Loucy (cell line): ENCODE measurements at regions not wholly inside any gene's neighbourhood (a gene's known extent, or its start where the extent isn't known, plus 50 kb on each side); places are given as distances from the start of the nearest gene placed in this dataset.

Experiments used
- H2AFZ ChIP-seq: fragments of 200-600 bp; sonication (generic); 2 replicates; pipeline ENCODE4 v1.6.0; 2016; ENCODE audit warnings: antibody characterized with exemption, mild to moderate bottlenecking, low read length, moderate library complexity
- H3F3A ChIP-seq: fragments of 200-600 bp; 2 replicates; pipeline ENCODE4 v1.6.0; 2016; ENCODE audit warnings: antibody characterized with exemption, low read depth, mild to moderate bottlenecking
- H3K27me3 ChIP-seq: fragments of 200-600 bp; sonication (generic); 2 replicates; pipeline ENCODE4 v1.6.1; 2014; ENCODE audit warnings: low read length, mild to moderate bottlenecking; ENCODE audit not compliant: insufficient read depth, poor library complexity, severe bottlenecking
- H3K36me3 ChIP-seq: fragments of 200-600 bp; sonication (generic); 2 replicates; pipeline ENCODE4 v1.6.1; 2016; ENCODE audit warnings: low read length; ENCODE audit not compliant: insufficient read depth
- H3K4me1 ChIP-seq: fragments of 200-600 bp; sonication (generic); 2 replicates; pipeline ENCODE4 v1.5.1; 2014; ENCODE audit warnings: low read length, mild to moderate bottlenecking; ENCODE audit not compliant: insufficient read depth, poor library complexity, severe bottlenecking
- H3K4me2 ChIP-seq: fragments of 200-600 bp; sonication (generic); 2 replicates; pipeline ENCODE4 v1.6.0; 2014; ENCODE audit warnings: antibody characterized with exemption, low read length, low read depth, mild to moderate bottlenecking; ENCODE audit not compliant: poor library complexity, severe bottlenecking
- H3K4me3 ChIP-seq: fragments of 200-600 bp; sonication (generic); 2 replicates; pipeline ENCODE4 v1.5.1; 2014; ENCODE audit warnings: low read length, mild to moderate bottlenecking, mixed read lengths; ENCODE audit not compliant: poor library complexity, severe bottlenecking
- H3K79me2 ChIP-seq: fragments of 200-600 bp; sonication (generic); 2 replicates; pipeline ENCODE4 v1.6.1; 2014; ENCODE audit warnings: low read length; ENCODE audit not compliant: insufficient read depth
- H3K9ac ChIP-seq: fragments of 200-600 bp; sonication (generic); 2 replicates; pipeline ENCODE4 v1.6.0; 2014; ENCODE audit warnings: mild to moderate bottlenecking, low read depth, low read length, moderate library complexity; ENCODE audit not compliant: poor library complexity, severe bottlenecking
- H3K9me2 ChIP-seq: fragments of 200-600 bp; sonication (generic); replicated peaks from 2 replicates; pipeline ENCODE4 v1.6.1; 2016; ENCODE audit warnings: low read depth, low read length, mixed read lengths
- H3K9me3 ChIP-seq: fragments of 200-600 bp; sonication (generic); 2 replicates; pipeline ENCODE4 v1.6.1; 2014; ENCODE audit warnings: mild to moderate bottlenecking, antibody characterized with exemption, low read length, low read depth; ENCODE audit not compliant: insufficient read depth
- H4K20me1 ChIP-seq: fragments of 200-600 bp; sonication (generic); 2 replicates; pipeline ENCODE4 v1.6.0; 2014; ENCODE audit warnings: antibody characterized with exemption, low read length, mild to moderate bottlenecking; ENCODE audit not compliant: insufficient read depth, poor library complexity, severe bottlenecking
- CTCF ChIP-seq: fragments of 200-600 bp; sonication (generic); conservative IDR thresholded peaks from 2 replicates; pipeline ENCODE4 v1.5.1; 2014; ENCODE audit warnings: mild to moderate bottlenecking, antibody characterized with exemption, low read length
- EZH2phosphoT487 ChIP-seq: fragments of 200-600 bp; IDR thresholded peaks from 2 replicates; pipeline ENCODE4 v1.6.1; 2018; ENCODE audit warnings: antibody characterized with exemption, mild to moderate bottlenecking, moderate library complexity, borderline replicate concordance

GRCh38 chr19:32291876-32292275, 53.5 kb upstream of the ZNF507 start:
- H3K27me3 ChIP-seq = no peaks in the 10 kb centered on the region
- H4K20me1 ChIP-seq = no peaks in the 10 kb centered on the region
- TF ChIP-seq CTCF = no peak
- no peak for TF ChIP-seq EZH2phosphoT487
- H3K4me1 ChIP-seq = peaks cover 5% of the 10 kb centered on the region
- no peak overlapping the region for H3K9ac ChIP-seq
- H3K4me2 ChIP-seq = no peak overlapping the region
- H3F3A ChIP-seq = no peaks in the 10 kb centered on the region
- H2AFZ ChIP-seq = no peak overlapping the region
- H3K36me3 ChIP-seq = no peaks in the 10 kb centered on the region
- no peaks in the 10 kb centered on the region for H3K79me2 ChIP-seq
- H3K9me2 ChIP-seq = no peaks in the 10 kb centered on the region
- H3K4me3 ChIP-seq = no peak overlapping the region
- H3K9me3 ChIP-seq = no peaks in the 10 kb centered on the region

GRCh38 chr19:32294871-32295438, 50.5 kb upstream of the ZNF507 start:
- H3K27me3 ChIP-seq = no peaks in the 10 kb centered on the region

More at GRCh38 chr19:32294871-32295438, 50.5 kb upstream of the ZNF507 start:
- Histone ChIP-seq H3K4me3 (no peak overlapping the region), H3K79me2 (no peaks in the 10 kb centered on the region), H3F3A (no peaks in the 10 kb centered on the region), H2AFZ (no peak overlapping the region), H3K9ac (no peak overlapping the region), H3K4me2 (no peak overlapping the region), H3K4me1 (no peaks in the 10 kb centered on the region), H3K9me3 (no peaks in the 10 kb centered on the region), H4K20me1 (no peaks in the 10 kb centered on the region), H3K9me2 (no peaks in the 10 kb centered on the region), H3K36me3 (no peaks in the 10 kb centered on the region)
- TF ChIP-seq CTCF (no peak), EZH2phosphoT487 (no peak)
